Astrocyte (in vitro differentiated cells and primary cell): ENCODE measurements at regions not wholly inside any gene's neighbourhood (a gene's known extent, or its start where the extent isn't known, plus 50 kb on each side); places are given as distances from the start of the nearest gene placed in this dataset.
A peak's percentile ranks its signal among the peaks of the same experiment; 100 is the strongest.

Experiments used
- DNase-seq: peaks from one replicate; pipeline ENCODE4 v3.0.0-alpha.2; 2010; ENCODE audit warnings: low read depth
- FAIRE-seq: peaks from 2 replicates; lab custom pipeline; 2011; peaks lifted over from hg19 to GRCh38; lab: Jason Lieb, UNC
- H2AFZ ChIP-seq: 2 replicates; pipeline ENCODE4 v1.6.0; 2012; ENCODE audit warnings: low read depth, low read length, inconsistent platforms
- H3K27ac ChIP-seq: 2 replicates; pipeline ENCODE4 v1.5.1; 2011; ENCODE audit warnings: low read depth, low read length, inconsistent platforms
- H3K27me3 ChIP-seq: 2 replicates; pipeline ENCODE4 v1.6.0; 2011; ENCODE audit warnings: low read length, inconsistent platforms; ENCODE audit not compliant: insufficient read depth
- H3K36me3 ChIP-seq: 2 replicates; pipeline ENCODE4 v1.5.1; 2011; ENCODE audit warnings: low read length, inconsistent platforms; ENCODE audit not compliant: insufficient read depth
- H3K4me1 ChIP-seq: 2 replicates; pipeline ENCODE4 v1.5.1; 2011; ENCODE audit warnings: low read length, inconsistent platforms; ENCODE audit not compliant: insufficient read depth
- H3K4me2 ChIP-seq: 2 replicates; pipeline ENCODE4 v1.6.0; 2012; ENCODE audit warnings: low read length, inconsistent platforms
- H3K4me3 ChIP-seq: 2 replicates; pipeline ENCODE4 v1.5.1; 2011; ENCODE audit warnings: low read depth, mild to moderate bottlenecking, low read length, inconsistent platforms; ENCODE audit not compliant: insufficient read depth
- H3K79me2 ChIP-seq: 2 replicates; pipeline ENCODE4 v1.6.0; 2012; ENCODE audit warnings: mild to moderate bottlenecking, low read length, inconsistent platforms; ENCODE audit not compliant: insufficient read depth
- H3K9ac ChIP-seq: 2 replicates; pipeline ENCODE4 v1.6.0; 2012; ENCODE audit warnings: mild to moderate bottlenecking, low read length, inconsistent platforms
- H3K9me3 ChIP-seq: 2 replicates; pipeline ENCODE4 v1.5.1; 2012; ENCODE audit warnings: low read depth, mild to moderate bottlenecking, low read length, inconsistent platforms; ENCODE audit not compliant: insufficient read depth
- H4K20me1 ChIP-seq: 2 replicates; pipeline ENCODE4 v1.6.0; 2012; ENCODE audit warnings: low read length, inconsistent platforms; ENCODE audit not compliant: insufficient read depth
- H3K27ac Mint-ChIP-seq: one replicate; pipeline ENCODE4 v1.8.0; 2021; ENCODE audit warnings: mild to moderate bottlenecking, mixed read lengths; ENCODE audit not compliant: unreplicated experiment
- H3K27me3 Mint-ChIP-seq: one replicate; pipeline ENCODE4 v1.8.0; 2021; ENCODE audit warnings: low read depth, mixed read lengths; ENCODE audit not compliant: unreplicated experiment
- H3K36me3 Mint-ChIP-seq: one replicate; pipeline ENCODE4 v1.8.0; 2021; ENCODE audit warnings: low read depth, mixed read lengths; ENCODE audit not compliant: unreplicated experiment
- H3K4me1 Mint-ChIP-seq: one replicate; pipeline ENCODE4 v1.8.0; 2021; ENCODE audit warnings: low read depth, mixed read lengths; ENCODE audit not compliant: unreplicated experiment
- H3K4me3 Mint-ChIP-seq: one replicate; pipeline ENCODE4 v1.8.0; 2021; ENCODE audit warnings: mild to moderate bottlenecking, moderate library complexity, mixed read lengths; ENCODE audit not compliant: unreplicated experiment
- H3K9me3 Mint-ChIP-seq: one replicate; pipeline ENCODE4 v1.8.0; 2021; ENCODE audit warnings: mild to moderate bottlenecking, mixed read lengths; ENCODE audit not compliant: unreplicated experiment
- EZH2 ChIP-seq: IDR thresholded peaks from 2 replicates; pipeline ENCODE4 v1.6.1; 2012; ENCODE audit warnings: mild to moderate bottlenecking, low read length, inconsistent platforms; ENCODE audit not compliant: insufficient read depth
- TF ChIP-seq, protein P1 (sequence below): IDR thresholded peaks from 2 replicates; pipeline ENCODE4 v1.5.1; 2011; ENCODE audit warnings: low read depth, mild to moderate bottlenecking, inconsistent platforms, low read length, moderate library complexity; ENCODE audit not compliant: insufficient read depth

DNA sequence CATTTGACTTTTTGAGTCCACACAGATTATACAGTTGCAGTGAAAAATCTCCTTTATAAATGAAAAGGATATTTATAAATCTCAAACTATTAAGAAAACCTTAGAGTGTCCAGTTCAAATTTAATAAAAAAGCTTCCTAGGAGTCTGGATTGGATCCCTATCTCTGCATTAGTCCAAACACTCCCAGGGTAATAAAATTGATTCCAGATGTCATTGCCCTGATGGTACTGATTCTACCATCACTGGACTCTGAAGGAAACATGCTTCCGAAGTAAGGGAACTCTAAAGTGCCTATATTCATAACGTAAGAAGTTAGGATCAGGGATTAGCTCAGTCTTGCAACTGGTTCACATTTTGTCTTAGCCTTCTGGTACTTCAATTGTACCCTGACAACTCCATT is 1325.1 kb upstream of the MAP3K7 start:
- H3K4me2 ChIP-seq = no peak overlapping the region
- no peak overlapping the region for H3K9ac ChIP-seq
- no peaks in the 10 kb centered on the region for H4K20me1 ChIP-seq
- FAIRE-seq (no peak), DNase-seq (no peak)
- no peaks in the 10 kb centered on the region for H3K27me3 ChIP-seq
- H3K27ac ChIP-seq = no peak overlapping the region
- Mint-ChIP-seq H3K36me3 (no peaks in the 10 kb centered on the region), H3K9me3 (no peaks in the 10 kb centered on the region), H3K4me1 (no peaks in the 10 kb centered on the region), H3K27me3 (no peaks in the 10 kb centered on the region), H3K27ac (no peak overlapping the region), H3K4me3 (no peak overlapping the region)
- TF ChIP-seq EZH2 = no peak
- TF ChIP-seq, protein P1, sequence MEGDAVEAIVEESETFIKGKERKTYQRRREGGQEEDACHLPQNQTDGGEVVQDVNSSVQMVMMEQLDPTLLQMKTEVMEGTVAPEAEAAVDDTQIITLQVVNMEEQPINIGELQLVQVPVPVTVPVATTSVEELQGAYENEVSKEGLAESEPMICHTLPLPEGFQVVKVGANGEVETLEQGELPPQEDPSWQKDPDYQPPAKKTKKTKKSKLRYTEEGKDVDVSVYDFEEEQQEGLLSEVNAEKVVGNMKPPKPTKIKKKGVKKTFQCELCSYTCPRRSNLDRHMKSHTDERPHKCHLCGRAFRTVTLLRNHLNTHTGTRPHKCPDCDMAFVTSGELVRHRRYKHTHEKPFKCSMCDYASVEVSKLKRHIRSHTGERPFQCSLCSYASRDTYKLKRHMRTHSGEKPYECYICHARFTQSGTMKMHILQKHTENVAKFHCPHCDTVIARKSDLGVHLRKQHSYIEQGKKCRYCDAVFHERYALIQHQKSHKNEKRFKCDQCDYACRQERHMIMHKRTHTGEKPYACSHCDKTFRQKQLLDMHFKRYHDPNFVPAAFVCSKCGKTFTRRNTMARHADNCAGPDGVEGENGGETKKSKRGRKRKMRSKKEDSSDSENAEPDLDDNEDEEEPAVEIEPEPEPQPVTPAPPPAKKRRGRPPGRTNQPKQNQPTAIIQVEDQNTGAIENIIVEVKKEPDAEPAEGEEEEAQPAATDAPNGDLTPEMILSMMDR = no peak
- H3K4me3 ChIP-seq = no peak overlapping the region
- H3K9me3 ChIP-seq = no peaks in the 10 kb centered on the region
- no peaks in the 10 kb centered on the region for H3K36me3 ChIP-seq
- no peaks in the 10 kb centered on the region for H3K4me1 ChIP-seq
- H3K79me2 ChIP-seq = no peaks in the 10 kb centered on the region
- H2AFZ ChIP-seq = no peak overlapping the region

DNA sequence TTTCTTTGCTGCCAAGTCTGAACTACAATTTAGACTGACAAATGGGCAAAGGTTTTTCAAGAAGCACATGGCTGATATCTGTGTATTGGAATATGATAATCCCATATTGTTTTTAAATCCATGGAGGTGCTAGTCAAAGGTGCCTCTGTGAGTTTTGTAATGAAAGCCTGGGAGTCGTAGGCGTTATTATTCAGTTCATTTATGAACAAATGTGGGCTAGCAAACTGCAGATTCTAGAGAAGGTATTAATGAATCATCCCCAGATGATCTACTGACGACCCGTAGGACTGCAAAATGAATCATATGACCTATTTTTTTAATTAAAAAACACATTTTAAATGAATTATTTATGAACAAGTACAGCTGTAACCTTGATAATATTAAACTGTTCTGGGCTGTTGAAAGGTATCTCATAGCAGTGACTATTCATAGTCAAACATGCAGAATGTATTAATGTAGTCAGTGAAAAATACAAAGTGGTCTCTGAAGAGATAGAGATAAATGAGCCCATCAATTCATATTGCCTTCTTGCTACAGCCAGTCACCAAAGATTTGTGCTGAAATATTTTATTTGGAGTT is 1317.8 kb upstream of the MAP3K7 start:
- H3K9me3 ChIP-seq = no peaks in the 10 kb centered on the region
- Mint-ChIP-seq H3K27ac (no peak overlapping the region), H3K36me3 (no peaks in the 10 kb centered on the region), H3K9me3 (no peaks in the 10 kb centered on the region), H3K4me3 (no peak overlapping the region), H3K4me1 (no peaks in the 10 kb centered on the region), H3K27me3 (peaks cover 3% of the 10 kb centered on the region)
- H2AFZ ChIP-seq = no peak overlapping the region
- DNase-seq = no peak
- TF ChIP-seq EZH2 = no peak
- no peak overlapping the region for H3K9ac ChIP-seq
- no peaks in the 10 kb centered on the region for H3K27me3 ChIP-seq
- FAIRE-seq = no peak
- H3K4me2 ChIP-seq = no peak overlapping the region
- no peaks in the 10 kb centered on the region for H3K36me3 ChIP-seq
- no peaks in the 10 kb centered on the region for H4K20me1 ChIP-seq
- no peak overlapping the region for H3K27ac ChIP-seq
- H3K4me1 ChIP-seq = no peaks in the 10 kb centered on the region
- H3K79me2 ChIP-seq = no peaks in the 10 kb centered on the region
- no peak overlapping the region for H3K4me3 ChIP-seq

DNA sequence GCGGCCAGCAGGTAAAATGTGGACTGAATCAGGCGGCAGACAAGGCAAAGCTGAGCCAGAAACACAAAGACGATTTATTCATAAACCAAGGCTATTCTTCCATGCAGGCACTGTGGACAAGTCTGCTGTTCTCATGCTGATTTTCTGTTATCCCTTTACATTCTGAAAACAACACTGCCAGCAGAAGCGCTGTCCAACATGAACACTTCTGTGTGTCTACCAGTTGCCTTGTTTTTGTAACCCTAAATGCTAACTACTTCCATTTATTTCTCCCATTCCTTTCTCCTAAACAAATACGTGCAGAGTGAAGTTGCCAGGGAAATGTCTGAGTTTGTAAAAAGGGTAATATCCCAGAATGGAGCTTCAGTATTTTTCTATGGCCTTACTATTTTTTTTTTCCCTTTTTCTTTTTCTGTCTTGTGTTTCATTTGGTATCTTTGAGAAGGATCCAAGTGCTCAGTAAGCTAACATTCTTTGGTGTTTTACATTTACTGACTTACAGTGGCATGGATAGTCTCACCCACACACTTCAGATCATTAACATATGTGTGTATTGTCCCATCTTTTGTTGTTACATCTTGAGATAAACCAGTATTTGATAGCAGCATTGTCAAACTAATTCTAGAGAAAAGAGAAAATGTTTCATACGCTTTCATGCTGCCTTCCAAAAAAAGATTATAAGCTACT is 1308.9 kb upstream of the MAP3K7 start:
- Mint-ChIP-seq H3K4me1 (no peaks in the 10 kb centered on the region), H3K9me3 (peaks cover 3% of the 10 kb centered on the region), H3K4me3 (no peak overlapping the region), H3K27ac (no peak overlapping the region), H3K36me3 (no peaks in the 10 kb centered on the region), H3K27me3 (no peaks in the 10 kb centered on the region)
- peak; percentile 8 for DNase-seq
- no peak for FAIRE-seq
- Histone ChIP-seq H3K4me3 (no peak overlapping the region), H3K9me3 (no peaks in the 10 kb centered on the region), H4K20me1 (no peaks in the 10 kb centered on the region), H3K27me3 (no peaks in the 10 kb centered on the region), H3K27ac (no peak overlapping the region), H2AFZ (no peak overlapping the region), H3K36me3 (no peaks in the 10 kb centered on the region), H3K4me1 (no peaks in the 10 kb centered on the region), H3K9ac (no peak overlapping the region), H3K79me2 (no peaks in the 10 kb centered on the region), H3K4me2 (no peak overlapping the region)
- TF ChIP-seq EZH2 = no peak
- TF ChIP-seq, protein P1 = no peak
